ENCODE measurements at regions not wholly inside any gene's neighbourhood (a gene's known extent, or its start where the extent isn't known, plus 50 kb on each side); places are given as distances from the start of the nearest gene placed in this dataset.

- peaks cover 0 to 4% (median 0%) of the 10 kb centered on the region in 5 donors for H3K27me3 ChIP-seq (ENCODE audit: control insufficient read depth in 5 of 5, insufficient read depth in 4 of 5, low read length in 5 of 5)
- no peak overlapping the region for H3K4me3 ChIP-seq (ENCODE audit: low read depth in 1 of 5, low read length in 5 of 5)
- no peaks in the 10 kb centered on the region for H3K36me3 ChIP-seq (ENCODE audit: control insufficient read depth in 5 of 5, insufficient read depth in 5 of 5, low read length in 5 of 5)
- no peak overlapping the region for H3K9ac ChIP-seq (ENCODE audit: low read length in 5 of 5)
- no peaks in the 10 kb centered on the region for H3K4me1 ChIP-seq (ENCODE audit: control insufficient read depth in 5 of 5, insufficient read depth in 5 of 5, low read length in 5 of 5)
- no peak overlapping the region for H3K27ac ChIP-seq (ENCODE audit: low read depth, low read length)
- H3K9me3 ChIP-seq (ENCODE audit: control insufficient read depth in 5 of 5, low read length in 5 of 5): no peaks in the 10 kb centered on the region
Measured at GRCh38 chr2:204205538-204205937, 269.0 kb downstream of the ICOS start.

DNA sequence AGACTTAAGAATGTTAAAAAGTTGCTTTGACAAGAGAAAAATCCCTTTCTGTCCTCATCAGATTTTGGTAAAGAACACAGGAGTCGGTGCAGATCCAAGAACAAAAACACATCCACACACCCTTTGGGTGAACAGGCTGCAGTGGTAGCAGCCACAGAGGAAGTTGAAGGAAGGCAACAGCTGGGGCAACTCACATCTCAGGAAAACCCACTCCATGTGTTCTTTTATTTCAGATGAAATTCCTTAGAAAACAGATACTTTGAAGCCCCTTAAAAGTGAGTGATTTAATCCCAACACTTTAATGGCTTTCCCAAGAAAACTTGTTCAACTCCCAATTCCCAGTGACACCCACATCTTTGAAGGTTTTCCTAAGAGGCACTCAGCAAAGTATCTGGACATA is 271.3 kb downstream of the ICOS start:
- H3K4me1 ChIP-seq (ENCODE audit: control insufficient read depth in 5 of 5, insufficient read depth in 5 of 5, low read length in 5 of 5): no peaks in the 10 kb centered on the region
- H3K36me3 ChIP-seq (ENCODE audit: control insufficient read depth in 5 of 5, insufficient read depth in 5 of 5, low read length in 5 of 5): no peaks in the 10 kb centered on the region
- H3K4me3 ChIP-seq (ENCODE audit: low read depth in 1 of 5, low read length in 5 of 5): no peak overlapping the region
- peaks cover 0 to 4% (median 0%) of the 10 kb centered on the region in 5 donors for H3K27me3 ChIP-seq (ENCODE audit: control insufficient read depth in 5 of 5, insufficient read depth in 4 of 5, low read length in 5 of 5)
- no peak overlapping the region for H3K9ac ChIP-seq (ENCODE audit: low read length in 5 of 5)
- H3K9me3 ChIP-seq (ENCODE audit: control insufficient read depth in 5 of 5, low read length in 5 of 5): no peaks in the 10 kb centered on the region
- H3K27ac ChIP-seq (ENCODE audit: low read depth, low read length): no peak overlapping the region

GRCh38 chr2:204213588-204213987 is 277.0 kb downstream of the ICOS start:
- Histone ChIP-seq H3K4me3 (ENCODE audit: low read depth in 1 of 5, low read length in 5 of 5) (no peak overlapping the region), H3K9me3 (ENCODE audit: control insufficient read depth in 5 of 5, low read length in 5 of 5) (peaks cover 0 to 3% (median under 1%) of the 10 kb centered on the region in 5 donors), H3K27me3 (ENCODE audit: control insufficient read depth in 5 of 5, insufficient read depth in 4 of 5, low read length in 5 of 5) (no peaks in the 10 kb centered on the region), H3K36me3 (ENCODE audit: control insufficient read depth in 5 of 5, insufficient read depth in 5 of 5, low read length in 5 of 5) (no peaks in the 10 kb centered on the region), H3K27ac (ENCODE audit: low read depth, low read length) (no peak overlapping the region), H3K9ac (ENCODE audit: low read length in 5 of 5) (no peak overlapping the region), H3K4me1 (ENCODE audit: control insufficient read depth in 5 of 5, insufficient read depth in 5 of 5, low read length in 5 of 5) (no peaks in the 10 kb centered on the region)

GRCh38 chr2:204218040-204218439 is 281.5 kb downstream of the ICOS start:
- no peak overlapping the region for H3K27ac ChIP-seq (ENCODE audit: low read depth, low read length)
- H3K9ac ChIP-seq (ENCODE audit: low read length in 5 of 5): no peak overlapping the region
- H3K4me1 ChIP-seq (ENCODE audit: control insufficient read depth in 5 of 5, insufficient read depth in 5 of 5, low read length in 5 of 5): no peaks in the 10 kb centered on the region
- peaks cover 0 to 5% (median 2%) of the 10 kb centered on the region in 5 donors for H3K9me3 ChIP-seq (ENCODE audit: control insufficient read depth in 5 of 5, low read length in 5 of 5)
- no peaks in the 10 kb centered on the region for H3K36me3 ChIP-seq (ENCODE audit: control insufficient read depth in 5 of 5, insufficient read depth in 5 of 5, low read length in 5 of 5)
- no peaks in the 10 kb centered on the region for H3K27me3 ChIP-seq (ENCODE audit: control insufficient read depth in 5 of 5, insufficient read depth in 4 of 5, low read length in 5 of 5)
- H3K4me3 ChIP-seq (ENCODE audit: low read depth in 1 of 5, low read length in 5 of 5): no peak overlapping the region

- Histone ChIP-seq H3K9ac (ENCODE audit: low read length in 5 of 5) (no peak overlapping the region), H3K27ac (ENCODE audit: low read depth, low read length) (no peak overlapping the region), H3K4me1 (ENCODE audit: control insufficient read depth in 5 of 5, insufficient read depth in 5 of 5, low read length in 5 of 5) (no peaks in the 10 kb centered on the region), H3K27me3 (ENCODE audit: control insufficient read depth in 5 of 5, insufficient read depth in 4 of 5, low read length in 5 of 5) (peaks cover 0 to 2% (median 0%) of the 10 kb centered on the region in 5 donors), H3K9me3 (ENCODE audit: control insufficient read depth in 5 of 5, low read length in 5 of 5) (peaks cover 0 to 6% (median 0%) of the 10 kb centered on the region in 5 donors), H3K36me3 (ENCODE audit: control insufficient read depth in 5 of 5, insufficient read depth in 5 of 5, low read length in 5 of 5) (no peaks in the 10 kb centered on the region), H3K4me3 (ENCODE audit: low read depth in 1 of 5, low read length in 5 of 5) (no peak overlapping the region)
Measured at GRCh38 chr2:204219196-204219595, 282.6 kb downstream of the ICOS start.

- Histone ChIP-seq H3K4me1 (ENCODE audit: control insufficient read depth in 5 of 5, insufficient read depth in 5 of 5, low read length in 5 of 5) (no peaks in the 10 kb centered on the region), H3K27me3 (ENCODE audit: control insufficient read depth in 5 of 5, insufficient read depth in 4 of 5, low read length in 5 of 5) (peaks cover 0 to 2% (median 0%) of the 10 kb centered on the region in 5 donors), H3K4me3 (ENCODE audit: low read depth in 1 of 5, low read length in 5 of 5) (no peak overlapping the region), H3K36me3 (ENCODE audit: control insufficient read depth in 5 of 5, insufficient read depth in 5 of 5, low read length in 5 of 5) (no peaks in the 10 kb centered on the region), H3K9me3 (ENCODE audit: control insufficient read depth in 5 of 5, low read length in 5 of 5) (peaks cover 0 to 3% (median 0%) of the 10 kb centered on the region in 5 donors), H3K27ac (ENCODE audit: low read depth, low read length) (no peak overlapping the region), H3K9ac (ENCODE audit: low read length in 5 of 5) (no peak overlapping the region)
Measured at GRCh38 chr2:204220896-204221295, 284.3 kb downstream of the ICOS start.

GRCh38 chr2:204223046-204223445 is 286.5 kb downstream of the ICOS start:
- H3K27me3 ChIP-seq (ENCODE audit: control insufficient read depth in 5 of 5, insufficient read depth in 4 of 5, low read length in 5 of 5): peaks cover 0 to 2% (median 0%) of the 10 kb centered on the region in 5 donors
- peaks cover 0 to 9% (median 0%) of the 10 kb centered on the region in 5 donors for H3K4me1 ChIP-seq (ENCODE audit: control insufficient read depth in 5 of 5, insufficient read depth in 5 of 5, low read length in 5 of 5)
- peaks cover 0 to 3% (median 0%) of the 10 kb centered on the region in 5 donors for H3K9me3 ChIP-seq (ENCODE audit: control insufficient read depth in 5 of 5, low read length in 5 of 5)
- no peaks in the 10 kb centered on the region for H3K36me3 ChIP-seq (ENCODE audit: control insufficient read depth in 5 of 5, insufficient read depth in 5 of 5, low read length in 5 of 5)
- H3K27ac ChIP-seq (ENCODE audit: low read depth, low read length): no peak overlapping the region
- no peak overlapping the region for H3K9ac ChIP-seq (ENCODE audit: low read length in 5 of 5)
- H3K4me3 ChIP-seq (ENCODE audit: low read depth in 1 of 5, low read length in 5 of 5): no peak overlapping the region

- no peak overlapping the region for H3K27ac ChIP-seq (ENCODE audit: low read depth, low read length)
- H3K9me3 ChIP-seq (ENCODE audit: control insufficient read depth in 5 of 5, low read length in 5 of 5): peaks cover 0 to 2% (median 0%) of the 10 kb centered on the region in 5 donors
- no peaks in the 10 kb centered on the region for H3K36me3 ChIP-seq (ENCODE audit: control insufficient read depth in 5 of 5, insufficient read depth in 5 of 5, low read length in 5 of 5)
- no peak overlapping the region for H3K9ac ChIP-seq (ENCODE audit: low read length in 5 of 5)
- H3K4me1 ChIP-seq (ENCODE audit: control insufficient read depth in 5 of 5, insufficient read depth in 5 of 5, low read length in 5 of 5): peaks cover 0 to 12% (median 0%) of the 10 kb centered on the region in 5 donors
- H3K27me3 ChIP-seq (ENCODE audit: control insufficient read depth in 5 of 5, insufficient read depth in 4 of 5, low read length in 5 of 5): peaks cover 0 to 2% (median 0%) of the 10 kb centered on the region in 5 donors
- H3K4me3 ChIP-seq (ENCODE audit: low read depth in 1 of 5, low read length in 5 of 5): no peak overlapping the region
Measured at GRCh38 chr2:204223544-204223943, 287.0 kb downstream of the ICOS start.

DNA sequence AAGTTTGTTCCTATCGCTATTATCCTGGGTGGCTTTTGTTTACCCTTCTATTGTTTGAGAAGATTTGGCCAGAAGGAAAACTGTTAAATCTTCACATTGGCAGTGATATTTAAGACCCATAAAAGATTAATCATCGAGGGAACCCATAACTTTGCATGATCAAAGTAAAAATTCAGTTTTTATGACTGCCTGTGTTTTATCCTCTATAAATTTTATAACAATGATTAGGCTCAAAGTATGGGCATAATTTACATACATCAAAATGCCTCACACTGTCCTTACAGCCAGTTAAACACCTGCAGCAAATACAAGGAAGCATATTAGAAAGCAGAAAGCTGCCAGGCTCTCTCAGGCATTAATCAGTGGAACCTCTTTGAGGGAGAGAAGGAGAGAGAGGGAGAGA is 289.1 kb downstream of the ICOS start:
- H3K36me3 ChIP-seq (ENCODE audit: control insufficient read depth in 5 of 5, insufficient read depth in 5 of 5, low read length in 5 of 5): no peaks in the 10 kb centered on the region
- H3K9ac ChIP-seq (ENCODE audit: low read length in 5 of 5): no peak overlapping the region
- H3K27me3 ChIP-seq (ENCODE audit: control insufficient read depth in 5 of 5, insufficient read depth in 4 of 5, low read length in 5 of 5): peaks cover 0 to 2% (median 0%) of the 10 kb centered on the region in 5 donors
- no peak overlapping the region for H3K4me3 ChIP-seq (ENCODE audit: low read depth in 1 of 5, low read length in 5 of 5)
- H3K27ac ChIP-seq (ENCODE audit: low read depth, low read length): no peak overlapping the region
- H3K4me1 ChIP-seq (ENCODE audit: control insufficient read depth in 5 of 5, insufficient read depth in 5 of 5, low read length in 5 of 5): peaks cover 0 to 22% (median 0%) of the 10 kb centered on the region in 5 donors
- peaks cover 0 to 2% (median 0%) of the 10 kb centered on the region in 5 donors for H3K9me3 ChIP-seq (ENCODE audit: control insufficient read depth in 5 of 5, low read length in 5 of 5)

DNA sequence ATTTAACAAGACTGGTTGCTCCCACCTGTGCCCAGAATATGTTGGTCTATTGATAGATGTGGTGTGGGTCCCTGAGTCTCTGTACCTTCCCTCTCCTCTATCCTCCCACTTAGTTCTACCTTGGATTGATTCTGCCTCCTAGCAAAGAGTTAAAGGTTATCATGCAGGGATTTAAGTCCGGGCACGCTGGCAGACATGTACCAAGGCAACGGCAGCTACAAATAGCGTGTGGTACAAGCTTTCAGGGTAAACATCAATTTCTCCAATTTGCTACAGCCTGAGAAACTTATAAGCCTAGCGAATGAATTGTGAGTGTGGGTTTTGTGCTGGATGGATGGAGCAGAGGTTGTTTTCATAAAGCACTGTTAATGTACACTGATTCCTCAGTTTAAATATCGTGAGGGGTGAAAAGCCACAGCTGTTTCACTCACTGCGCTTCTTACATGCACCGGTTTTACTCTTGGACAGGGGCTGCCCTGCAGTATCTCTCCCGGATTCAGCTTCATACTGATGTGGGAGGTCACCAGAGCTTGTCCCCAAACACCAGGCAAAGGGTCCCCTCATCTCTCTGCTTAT is 289.8 kb downstream of the ICOS start:
- Histone ChIP-seq H3K27ac (ENCODE audit: low read depth, low read length) (no peak overlapping the region), H3K4me1 (ENCODE audit: control insufficient read depth in 5 of 5, insufficient read depth in 5 of 5, low read length in 5 of 5) (peaks cover 0 to 22% (median 0%) of the 10 kb centered on the region in 5 donors), H3K36me3 (ENCODE audit: control insufficient read depth in 5 of 5, insufficient read depth in 5 of 5, low read length in 5 of 5) (no peaks in the 10 kb centered on the region), H3K27me3 (ENCODE audit: control insufficient read depth in 5 of 5, insufficient read depth in 4 of 5, low read length in 5 of 5) (peaks cover 0 to 2% (median 0%) of the 10 kb centered on the region in 5 donors), H3K9me3 (ENCODE audit: control insufficient read depth in 5 of 5, low read length in 5 of 5) (peaks cover 0 to 2% (median 0%) of the 10 kb centered on the region in 5 donors), H3K4me3 (ENCODE audit: low read depth in 1 of 5, low read length in 5 of 5) (no peak overlapping the region), H3K9ac (ENCODE audit: low read length in 5 of 5) (no peak overlapping the region)
